Retinal pigment epithelial cell (primary cell): ENCODE measurements at regions not wholly inside any gene's neighbourhood (a gene's known extent, or its start where the extent isn't known, plus 50 kb on each side); places are given as distances from the start of the nearest gene placed in this dataset.

Experiments
- DNase-seq: peaks from one replicate; pipeline ENCODE4 v3.0.0-alpha.2; 2010; ENCODE audit warnings: low read depth
- H3K4me3 ChIP-seq: 2 replicates; pipeline ENCODE4 v1.5.1; 2011; ENCODE audit warnings: mild to moderate bottlenecking, low read length, control low read depth, moderate library complexity
- TF ChIP-seq, protein P1 (sequence below): conservative IDR thresholded peaks from 2 replicates; pipeline ENCODE4 v1.5.1; 2011; ENCODE audit warnings: low read depth, low read length, control low read depth, inconsistent platforms

DNA sequence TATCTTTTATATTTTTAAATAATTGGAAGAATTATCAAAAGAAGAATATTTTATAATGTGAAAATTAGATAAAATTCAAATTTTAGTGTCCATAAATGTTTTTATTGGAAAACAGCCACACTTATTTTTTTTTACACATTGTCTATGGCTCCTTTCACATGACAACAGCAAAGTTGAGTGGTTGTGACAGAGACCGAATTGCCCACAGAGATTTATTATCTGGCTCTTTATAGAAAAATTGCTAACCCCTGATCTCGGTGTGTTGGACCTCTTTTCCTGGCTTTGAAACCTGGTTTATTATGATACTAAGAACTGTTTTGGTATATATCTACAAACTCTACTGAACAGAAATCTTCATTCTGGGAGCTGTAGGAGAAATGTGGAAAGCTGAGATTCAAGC lies 269.1 kb upstream of the UMPS start:
- TF ChIP-seq, protein P1, sequence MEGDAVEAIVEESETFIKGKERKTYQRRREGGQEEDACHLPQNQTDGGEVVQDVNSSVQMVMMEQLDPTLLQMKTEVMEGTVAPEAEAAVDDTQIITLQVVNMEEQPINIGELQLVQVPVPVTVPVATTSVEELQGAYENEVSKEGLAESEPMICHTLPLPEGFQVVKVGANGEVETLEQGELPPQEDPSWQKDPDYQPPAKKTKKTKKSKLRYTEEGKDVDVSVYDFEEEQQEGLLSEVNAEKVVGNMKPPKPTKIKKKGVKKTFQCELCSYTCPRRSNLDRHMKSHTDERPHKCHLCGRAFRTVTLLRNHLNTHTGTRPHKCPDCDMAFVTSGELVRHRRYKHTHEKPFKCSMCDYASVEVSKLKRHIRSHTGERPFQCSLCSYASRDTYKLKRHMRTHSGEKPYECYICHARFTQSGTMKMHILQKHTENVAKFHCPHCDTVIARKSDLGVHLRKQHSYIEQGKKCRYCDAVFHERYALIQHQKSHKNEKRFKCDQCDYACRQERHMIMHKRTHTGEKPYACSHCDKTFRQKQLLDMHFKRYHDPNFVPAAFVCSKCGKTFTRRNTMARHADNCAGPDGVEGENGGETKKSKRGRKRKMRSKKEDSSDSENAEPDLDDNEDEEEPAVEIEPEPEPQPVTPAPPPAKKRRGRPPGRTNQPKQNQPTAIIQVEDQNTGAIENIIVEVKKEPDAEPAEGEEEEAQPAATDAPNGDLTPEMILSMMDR: no peak
- no peak for DNase-seq
- no peak overlapping the region for H3K4me3 ChIP-seq

DNA sequence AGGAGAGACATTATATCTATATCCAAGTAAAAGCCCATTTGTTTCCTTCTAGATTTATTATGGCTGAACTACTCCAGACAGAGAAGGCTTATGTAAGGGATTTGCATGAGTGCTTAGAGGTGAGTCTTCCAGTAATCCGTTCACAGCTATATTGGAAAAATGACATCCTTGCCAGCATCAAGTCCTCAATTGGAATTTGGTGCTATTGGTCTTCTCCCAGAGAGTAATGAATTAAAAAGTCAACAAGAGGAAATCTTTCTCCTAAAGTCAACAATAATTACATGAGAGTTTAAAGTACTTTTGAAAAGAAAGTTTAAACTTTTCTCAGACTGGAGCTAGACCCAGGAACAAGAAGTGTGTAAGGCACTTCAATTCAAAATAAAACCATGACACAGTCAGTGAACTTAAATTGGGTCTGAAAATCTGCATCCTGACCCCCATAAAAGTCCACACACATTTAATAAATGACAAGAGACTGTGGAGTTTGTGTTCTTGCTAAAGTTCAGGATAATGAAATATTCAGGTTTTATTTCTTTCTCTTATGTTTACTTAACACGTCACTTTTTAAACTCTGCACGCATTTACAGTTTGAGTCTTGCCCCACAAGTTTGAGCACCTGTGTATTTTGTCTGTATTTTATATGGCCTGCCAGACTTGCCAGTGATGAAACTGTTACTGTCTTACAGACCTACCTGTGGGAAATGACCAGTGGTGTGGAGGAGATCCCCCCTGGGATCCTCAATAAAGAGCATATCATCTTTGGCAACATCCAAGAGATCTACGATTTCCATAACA lies 268.2 kb upstream of the UMPS start:
- TF ChIP-seq, protein P1: no peak
- no peak overlapping the region for H3K4me3 ChIP-seq
- peak; percentile 44 for DNase-seq

GRCh38 chr3:124463234-124463633 lies 267.0 kb upstream of the UMPS start:
- TF ChIP-seq, protein P1: no peak
- no peak overlapping the region for H3K4me3 ChIP-seq
- no peak for DNase-seq

GRCh38 chr3:124467980-124468902 lies 262.0 kb upstream of the UMPS start:
- H3K4me3 ChIP-seq: no peak overlapping the region
- no peak for DNase-seq
- TF ChIP-seq, protein P1: peak; percentile 99

- DNase-seq: no peak
- TF ChIP-seq, protein P1: no peak
- no peak overlapping the region for H3K4me3 ChIP-seq
Observed at GRCh38 chr3:124469555-124469954, 260.7 kb upstream of the UMPS start.

DNA sequence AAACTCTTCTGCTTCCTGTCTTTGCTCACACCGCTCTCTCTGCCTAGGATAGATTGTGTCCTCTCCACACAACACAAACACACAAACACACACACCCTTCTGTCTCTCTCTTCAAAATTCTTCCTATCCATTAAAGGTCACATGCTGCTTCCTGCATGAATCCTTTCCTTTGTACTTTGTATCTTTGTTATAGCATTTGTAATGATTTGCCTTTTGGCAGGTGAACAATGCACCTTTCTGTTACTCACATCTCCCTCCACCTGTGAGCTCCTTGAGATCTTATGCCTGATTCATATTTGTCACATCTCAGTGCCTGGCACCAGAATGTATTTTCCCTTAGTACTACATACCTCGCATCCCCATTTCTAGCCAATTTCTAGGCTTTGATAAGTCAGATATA lies 251.4 kb upstream of the UMPS start:
- DNase-seq: no peak
- H3K4me3 ChIP-seq: no peak overlapping the region
- TF ChIP-seq, protein P1: no peak
